ENCODE measurements at regions not wholly inside any gene's neighbourhood (a gene's known extent, or its start where the extent isn't known, plus 50 kb on each side); places are given as distances from the start of the nearest gene placed in this dataset.
"Not testable (repeated sequence)": the region's sequence is repeated elsewhere in the genome, so short reads cannot be mapped to it uniquely, and the experiment has no call there.

DNA sequence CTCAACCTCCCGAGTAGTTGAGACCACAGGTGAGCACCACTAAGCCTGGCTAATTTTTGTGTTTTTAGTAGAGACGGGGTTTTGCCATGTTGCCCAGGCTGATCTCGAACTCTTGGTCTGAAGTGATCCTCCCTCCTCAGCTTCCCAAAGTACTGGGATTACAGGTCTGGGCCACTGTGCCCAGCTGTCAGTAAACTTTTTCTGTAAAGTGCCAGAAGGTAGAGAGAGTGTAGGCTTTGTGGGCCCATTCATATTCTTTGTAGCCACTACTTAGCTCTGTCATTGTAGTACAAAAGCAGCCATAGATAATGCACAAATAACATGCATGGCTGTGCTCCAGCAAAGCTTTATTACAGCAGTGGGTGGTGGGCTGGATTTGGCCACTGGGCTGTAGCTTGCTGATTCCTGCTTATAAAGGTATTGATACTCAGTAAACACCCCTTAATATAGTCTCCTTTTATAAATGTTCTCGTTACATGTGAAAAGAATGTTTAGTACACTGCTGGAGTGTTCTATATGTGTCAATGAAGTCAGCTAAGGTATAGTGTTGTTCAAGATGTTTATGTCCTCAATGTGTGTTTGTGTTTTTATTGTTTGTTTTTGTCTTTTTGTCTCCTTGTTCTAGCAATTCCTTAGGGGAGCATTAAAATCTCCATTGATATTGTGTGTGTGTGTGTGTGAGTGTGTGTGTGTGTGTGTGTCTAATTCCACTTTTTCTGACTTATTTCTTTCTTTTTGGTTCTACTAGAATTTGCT lies 644.7 kb upstream of the DPP6 start:
- Mint-ChIP-seq H3K9me3 (peaks cover 24% of the 10 kb centered on the region), H3K27ac (ENCODE audit: unreplicated experiment) (no peak overlapping the region), H3K27me3 (ENCODE audit: low read depth) (no peaks in the 10 kb centered on the region), H3K36me3 (ENCODE audit: low read depth) (peaks cover 21% of the 10 kb centered on the region), H3K4me3 (no peak overlapping the region), H3K4me1 (no peaks in the 10 kb centered on the region)
- DNase-seq (ENCODE audit: low read depth, low spot score): no peak
- TF ChIP-seq, protein P1, sequence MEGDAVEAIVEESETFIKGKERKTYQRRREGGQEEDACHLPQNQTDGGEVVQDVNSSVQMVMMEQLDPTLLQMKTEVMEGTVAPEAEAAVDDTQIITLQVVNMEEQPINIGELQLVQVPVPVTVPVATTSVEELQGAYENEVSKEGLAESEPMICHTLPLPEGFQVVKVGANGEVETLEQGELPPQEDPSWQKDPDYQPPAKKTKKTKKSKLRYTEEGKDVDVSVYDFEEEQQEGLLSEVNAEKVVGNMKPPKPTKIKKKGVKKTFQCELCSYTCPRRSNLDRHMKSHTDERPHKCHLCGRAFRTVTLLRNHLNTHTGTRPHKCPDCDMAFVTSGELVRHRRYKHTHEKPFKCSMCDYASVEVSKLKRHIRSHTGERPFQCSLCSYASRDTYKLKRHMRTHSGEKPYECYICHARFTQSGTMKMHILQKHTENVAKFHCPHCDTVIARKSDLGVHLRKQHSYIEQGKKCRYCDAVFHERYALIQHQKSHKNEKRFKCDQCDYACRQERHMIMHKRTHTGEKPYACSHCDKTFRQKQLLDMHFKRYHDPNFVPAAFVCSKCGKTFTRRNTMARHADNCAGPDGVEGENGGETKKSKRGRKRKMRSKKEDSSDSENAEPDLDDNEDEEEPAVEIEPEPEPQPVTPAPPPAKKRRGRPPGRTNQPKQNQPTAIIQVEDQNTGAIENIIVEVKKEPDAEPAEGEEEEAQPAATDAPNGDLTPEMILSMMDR (conservative IDR thresholded peaks at IDR 0.05): no peak

DNA sequence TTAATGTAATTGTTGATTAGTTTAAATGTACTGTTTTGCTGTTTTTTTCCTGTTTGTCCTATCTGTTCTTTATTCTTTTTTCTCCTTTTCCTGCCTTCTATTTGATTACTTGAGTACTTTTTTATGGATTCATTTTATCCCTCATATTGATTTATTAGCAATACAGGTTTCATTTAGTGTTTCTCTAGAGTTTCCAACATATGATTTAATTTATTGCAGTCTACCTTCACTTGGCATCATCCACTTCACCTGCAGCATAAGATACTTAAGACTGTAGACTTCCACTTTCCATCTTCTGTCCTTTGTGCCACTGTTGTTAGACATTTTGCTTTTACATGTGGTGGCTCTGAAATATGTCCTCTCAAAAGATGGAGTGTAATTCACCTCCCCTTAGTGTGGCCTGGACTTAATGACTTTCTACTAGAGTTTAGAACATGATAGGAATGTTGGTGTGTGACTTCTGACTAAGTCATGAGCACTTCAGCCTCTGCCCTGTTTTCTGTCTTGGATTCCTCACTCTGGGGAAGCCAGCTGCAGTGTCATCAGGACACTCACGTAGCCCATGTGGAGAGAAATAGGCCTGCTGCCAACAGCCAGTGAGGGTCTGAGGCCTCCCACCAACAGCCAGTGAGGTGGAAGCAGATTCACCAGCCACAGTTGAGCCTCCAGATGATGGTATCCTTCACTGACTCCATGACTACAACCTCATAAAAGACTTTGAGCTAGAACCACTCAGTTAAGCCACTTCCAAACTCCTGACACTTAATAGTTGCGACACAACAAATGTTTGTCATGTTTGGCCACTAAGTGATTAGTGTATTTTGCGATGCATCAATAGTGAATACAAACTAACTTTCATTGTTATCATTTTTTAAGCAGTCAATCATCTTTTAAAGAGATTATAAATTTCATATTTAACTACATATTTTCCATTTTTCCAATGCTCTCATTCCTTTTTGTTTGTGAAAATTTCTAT lies 643.5 kb upstream of the DPP6 start:
- no peak overlapping the region for H3K4me3 Mint-ChIP-seq
- no peak for DNase-seq (ENCODE audit: low read depth, low spot score)
- no peak overlapping the region for H3K27ac Mint-ChIP-seq (ENCODE audit: unreplicated experiment)
- TF ChIP-seq, protein P1 (conservative IDR thresholded peaks at IDR 0.05): no peak
- no peaks in the 10 kb centered on the region for H3K4me1 Mint-ChIP-seq
- no peaks in the 10 kb centered on the region for H3K27me3 Mint-ChIP-seq (ENCODE audit: low read depth)
- H3K9me3 Mint-ChIP-seq: peaks cover 22% of the 10 kb centered on the region
- peaks cover 22% of the 10 kb centered on the region for H3K36me3 Mint-ChIP-seq (ENCODE audit: low read depth)

DNA sequence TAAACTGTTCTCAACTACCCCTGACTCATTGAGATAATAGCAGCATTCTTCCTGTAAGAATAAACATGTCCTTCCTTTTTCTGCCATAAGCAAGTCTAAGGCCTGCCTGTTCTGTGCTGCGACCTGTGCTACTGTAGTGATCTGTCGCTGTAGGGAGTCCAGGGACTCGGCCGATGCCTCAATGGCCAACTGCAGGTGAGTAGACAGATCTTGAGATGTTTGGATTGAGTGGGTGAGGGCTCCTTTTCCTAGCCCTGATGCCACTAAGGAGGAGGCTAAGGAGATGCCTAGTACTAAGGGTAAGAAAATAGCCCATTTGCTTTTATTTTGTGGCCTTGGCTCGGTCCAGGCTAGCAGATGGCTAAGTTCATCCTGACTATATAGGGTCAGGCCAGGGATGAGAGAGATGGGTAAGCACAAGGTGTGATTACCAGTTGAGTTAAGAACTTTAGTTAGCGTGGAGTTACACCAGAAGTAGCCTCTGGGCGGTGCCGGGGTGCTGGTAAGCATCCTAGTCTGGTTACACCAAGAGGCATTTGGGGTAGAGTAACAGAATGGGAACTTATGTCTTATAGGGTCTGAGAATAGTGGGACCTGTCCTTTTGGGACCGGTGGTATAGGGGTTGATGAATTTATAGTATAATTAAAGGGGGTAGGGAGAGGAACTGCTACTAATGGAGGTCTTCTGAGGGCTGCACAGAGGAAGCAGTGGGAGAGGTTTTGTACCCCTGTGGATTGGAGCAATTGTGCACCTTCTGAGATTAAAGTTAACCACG lies 642.4 kb upstream of the DPP6 start:
- not testable (repeated sequence) for H3K27ac Mint-ChIP-seq (ENCODE audit: unreplicated experiment); H3K27me3 Mint-ChIP-seq (ENCODE audit: low read depth)

DNA sequence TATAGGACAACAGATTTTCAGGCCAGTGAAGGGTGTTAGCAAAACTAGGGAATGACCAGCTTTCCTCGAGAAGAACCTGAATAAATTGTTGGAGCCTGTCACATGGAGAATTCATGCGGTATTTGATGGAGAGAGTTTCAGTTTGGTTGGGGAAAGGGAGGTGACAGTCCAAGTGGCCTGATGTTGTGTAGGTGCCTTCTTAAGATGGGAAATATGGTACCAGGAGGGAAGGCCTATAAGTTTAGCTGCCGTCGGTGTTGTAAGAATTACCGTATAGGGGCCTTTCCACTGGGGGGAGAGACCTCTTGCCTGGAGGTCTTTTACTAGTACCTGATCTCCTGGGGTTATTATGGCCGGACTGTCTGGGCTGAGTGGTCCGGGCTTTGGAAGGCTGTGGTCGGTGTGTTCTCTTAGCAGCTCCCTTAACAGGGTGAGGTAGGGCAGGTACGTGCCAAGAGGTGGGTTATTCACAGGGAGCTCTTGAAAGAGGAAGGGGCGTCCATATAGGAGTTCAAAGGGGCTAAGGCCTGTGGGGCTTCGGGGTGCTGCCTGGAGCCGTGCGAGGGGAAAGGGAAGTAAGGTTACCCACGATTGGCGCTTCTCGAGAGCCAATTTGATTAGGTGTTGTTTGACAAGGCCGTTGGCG lies 641.1 kb upstream of the DPP6 start:
- peaks cover 21% of the 10 kb centered on the region for H3K9me3 Mint-ChIP-seq
- not testable (repeated sequence) for H3K4me3 Mint-ChIP-seq; H3K4me1 Mint-ChIP-seq; H3K27me3 Mint-ChIP-seq (ENCODE audit: low read depth); DNase-seq (ENCODE audit: low read depth, low spot score); H3K27ac Mint-ChIP-seq (ENCODE audit: unreplicated experiment)
- peaks cover 20% of the 10 kb centered on the region for H3K36me3 Mint-ChIP-seq (ENCODE audit: low read depth)

More for the DNA sequence above, 642.4 kb upstream of the DPP6 start:
- Mint-ChIP-seq H3K36me3 (ENCODE audit: low read depth) (peaks cover 20% of the 10 kb centered on the region), H3K9me3 (peaks cover 18% of the 10 kb centered on the region)
- DNase-seq (ENCODE audit: low read depth, low spot score); H3K4me3 Mint-ChIP-seq; H3K4me1 Mint-ChIP-seq: not testable (repeated sequence)

DNA sequence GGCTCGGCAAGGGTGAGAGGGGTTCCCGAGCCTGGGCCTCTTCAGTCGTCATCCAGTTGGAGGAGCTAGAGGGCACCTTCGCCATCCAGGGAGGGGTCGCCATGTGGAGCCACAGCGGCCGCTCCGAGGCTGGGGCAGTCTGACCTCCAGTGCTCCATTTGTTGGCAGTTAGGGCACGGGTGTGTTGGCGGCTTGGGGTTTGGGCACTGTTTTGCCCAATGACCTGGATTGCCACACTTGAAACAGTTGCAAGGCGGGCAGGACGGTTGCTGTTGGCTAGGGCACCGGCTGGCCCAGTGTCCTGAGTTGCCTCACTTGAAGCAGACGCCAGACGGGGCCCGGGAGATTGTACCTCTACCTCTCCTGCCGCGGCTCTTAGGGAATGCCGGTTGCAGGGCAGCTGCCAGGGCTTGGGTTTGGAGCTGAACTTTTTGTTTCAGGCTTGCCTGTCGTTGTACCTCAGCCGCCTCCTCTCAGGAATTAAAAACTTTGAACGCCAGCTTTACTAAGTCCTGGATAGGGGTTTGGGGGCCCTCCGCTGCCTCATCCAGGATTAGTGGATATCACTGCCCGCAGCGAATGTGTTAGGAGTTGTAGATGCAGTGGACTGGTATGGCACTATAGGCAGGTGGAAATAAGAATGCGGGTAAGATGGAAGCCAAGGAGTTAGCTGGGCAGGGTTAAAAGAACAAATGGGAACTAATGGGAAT lies 639.9 kb upstream of the DPP6 start:
- H3K27ac Mint-ChIP-seq (ENCODE audit: unreplicated experiment); H3K4me1 Mint-ChIP-seq; H3K4me3 Mint-ChIP-seq; H3K27me3 Mint-ChIP-seq (ENCODE audit: low read depth); DNase-seq (ENCODE audit: low read depth, low spot score): not testable (repeated sequence)
- H3K36me3 Mint-ChIP-seq (ENCODE audit: low read depth): peaks cover 18% of the 10 kb centered on the region
- H3K9me3 Mint-ChIP-seq: peaks cover 18% of the 10 kb centered on the region

DNA sequence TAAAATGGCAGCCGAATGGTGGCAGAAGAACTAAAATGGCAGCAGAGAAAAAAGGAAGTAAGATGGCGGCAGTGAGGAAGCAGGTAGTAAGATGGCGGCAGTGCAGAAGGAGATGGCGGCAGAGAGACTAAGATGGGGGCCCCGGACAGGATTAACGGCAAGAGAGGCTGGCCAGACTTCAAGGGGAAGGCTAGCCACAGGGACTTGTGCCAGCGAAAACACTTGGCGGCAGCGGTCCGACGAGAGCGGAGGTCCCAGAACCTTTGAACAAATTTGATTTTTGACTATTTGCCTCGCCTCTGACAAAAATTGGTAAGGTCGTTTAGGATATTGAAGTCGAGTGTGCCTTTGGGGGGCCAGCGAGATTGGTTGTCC lies 639.4 kb upstream of the DPP6 start:
- not testable (repeated sequence) for DNase-seq (ENCODE audit: low read depth, low spot score); H3K27me3 Mint-ChIP-seq (ENCODE audit: low read depth); H3K4me3 Mint-ChIP-seq; H3K4me1 Mint-ChIP-seq; H3K27ac Mint-ChIP-seq (ENCODE audit: unreplicated experiment)
- Mint-ChIP-seq H3K9me3 (peaks cover 16% of the 10 kb centered on the region), H3K36me3 (ENCODE audit: low read depth) (peaks cover 15% of the 10 kb centered on the region)
